HG03432 (cell line): ENCODE measurements at regions not wholly inside any gene's neighbourhood (a gene's known extent, or its start where the extent isn't known, plus 50 kb on each side); places are given as distances from the start of the nearest gene placed in this dataset.
"Not testable (repeated sequence)": the region's sequence is repeated elsewhere in the genome, so short reads cannot be mapped to it uniquely, and the experiment has no call there.

Source experiments
- ATAC-seq: cut with Tn5 transposase; IDR thresholded peaks from one replicate; pipeline ENCODE4 v1.9.1; 2021; ENCODE audit warnings: mild to moderate bottlenecking, moderate library complexity; ENCODE audit not compliant: unreplicated experiment

- no peak for ATAC-seq
Observed at GRCh38 chr2:153308466-153308865, 170.1 kb downstream of the RPRM start.

- ATAC-seq: no peak
Observed at GRCh38 chr2:153307223-153307622, 171.3 kb downstream of the RPRM start.

GRCh38 chr2:153299809-153300208, 178.8 kb downstream of the RPRM start:
- no peak for ATAC-seq

GRCh38 chr2:153299217-153299616, 179.3 kb downstream of the RPRM start:
- ATAC-seq: no peak

GRCh38 chr2:153294199-153294786, 184.3 kb downstream of the RPRM start:
- no peak for ATAC-seq

GRCh38 chr2:153291718-153292117, 186.8 kb downstream of the RPRM start:
- no peak for ATAC-seq

- no peak for ATAC-seq
Observed at GRCh38 chr2:153287109-153287801, 191.3 kb downstream of the RPRM start.

- peak; percentile 48 for ATAC-seq
Observed at GRCh38 chr2:153268941-153269461, 209.6 kb downstream of the RPRM start.

- not testable (repeated sequence) for ATAC-seq
Observed at GRCh38 chr2:153256876-153257275, 221.7 kb downstream of the RPRM start.

- not testable (repeated sequence) for ATAC-seq
Observed at GRCh38 chr2:153246636-153247035, 231.9 kb downstream of the RPRM start.

GRCh38 chr2:153235516-153235915, 243.0 kb downstream of the RPRM start:
- ATAC-seq: peak; percentile 90

GRCh38 chr2:153232464-153232863, 246.1 kb downstream of the RPRM start:
- ATAC-seq: peak; percentile 39

GRCh38 chr2:153230977-153231376, 247.6 kb downstream of the RPRM start:
- no peak for ATAC-seq

- ATAC-seq: no peak
Observed at GRCh38 chr2:153228904-153229303, 249.7 kb downstream of the RPRM start.

- ATAC-seq: no peak
Observed at GRCh38 chr2:153227981-153228380, 250.6 kb downstream of the RPRM start.

GRCh38 chr2:153222231-153223165, 256.1 kb downstream of the RPRM start:
- ATAC-seq: no peak

GRCh38 chr2:153221506-153221905, 257.1 kb downstream of the RPRM start:
- ATAC-seq: no peak

- no peak for ATAC-seq
Observed at GRCh38 chr2:153221087-153221486, 257.5 kb downstream of the RPRM start.

GRCh38 chr2:153218851-153219250, 259.7 kb downstream of the RPRM start:
- no peak for ATAC-seq

GRCh38 chr2:153214337-153214736, 264.2 kb downstream of the RPRM start:
- ATAC-seq: no peak

GRCh38 chr2:153213022-153213421, 265.5 kb downstream of the RPRM start:
- ATAC-seq: peak; percentile 73
